HG02870 (cell line): ENCODE measurements at regions not wholly inside any gene's neighbourhood (a gene's known extent, or its start where the extent isn't known, plus 50 kb on each side); places are given as distances from the start of the nearest gene placed in this dataset.

Experiments
- ATAC-seq: cut with Tn5 transposase; IDR thresholded peaks from one replicate; pipeline ENCODE4 v1.9.1; 2021; ENCODE audit warnings: mild to moderate bottlenecking, moderate library complexity; ENCODE audit not compliant: unreplicated experiment

- ATAC-seq, result no peak
Measured at GRCh38 chr9:78595200-78595945, 298.4 kb downstream of the PSAT1 start.

GRCh38 chr9:78596346-78596745 lies 299.4 kb downstream of the PSAT1 start:
- ATAC-seq, result no peak

- no peak for ATAC-seq
Measured at GRCh38 chr9:78598120-78598519, 301.2 kb downstream of the PSAT1 start.

GRCh38 chr9:78599926-78600325 lies 303.0 kb downstream of the PSAT1 start:
- ATAC-seq, result no peak

GRCh38 chr9:78601957-78602565 lies 305.1 kb downstream of the PSAT1 start:
- peak; percentile 74 for ATAC-seq

DNA sequence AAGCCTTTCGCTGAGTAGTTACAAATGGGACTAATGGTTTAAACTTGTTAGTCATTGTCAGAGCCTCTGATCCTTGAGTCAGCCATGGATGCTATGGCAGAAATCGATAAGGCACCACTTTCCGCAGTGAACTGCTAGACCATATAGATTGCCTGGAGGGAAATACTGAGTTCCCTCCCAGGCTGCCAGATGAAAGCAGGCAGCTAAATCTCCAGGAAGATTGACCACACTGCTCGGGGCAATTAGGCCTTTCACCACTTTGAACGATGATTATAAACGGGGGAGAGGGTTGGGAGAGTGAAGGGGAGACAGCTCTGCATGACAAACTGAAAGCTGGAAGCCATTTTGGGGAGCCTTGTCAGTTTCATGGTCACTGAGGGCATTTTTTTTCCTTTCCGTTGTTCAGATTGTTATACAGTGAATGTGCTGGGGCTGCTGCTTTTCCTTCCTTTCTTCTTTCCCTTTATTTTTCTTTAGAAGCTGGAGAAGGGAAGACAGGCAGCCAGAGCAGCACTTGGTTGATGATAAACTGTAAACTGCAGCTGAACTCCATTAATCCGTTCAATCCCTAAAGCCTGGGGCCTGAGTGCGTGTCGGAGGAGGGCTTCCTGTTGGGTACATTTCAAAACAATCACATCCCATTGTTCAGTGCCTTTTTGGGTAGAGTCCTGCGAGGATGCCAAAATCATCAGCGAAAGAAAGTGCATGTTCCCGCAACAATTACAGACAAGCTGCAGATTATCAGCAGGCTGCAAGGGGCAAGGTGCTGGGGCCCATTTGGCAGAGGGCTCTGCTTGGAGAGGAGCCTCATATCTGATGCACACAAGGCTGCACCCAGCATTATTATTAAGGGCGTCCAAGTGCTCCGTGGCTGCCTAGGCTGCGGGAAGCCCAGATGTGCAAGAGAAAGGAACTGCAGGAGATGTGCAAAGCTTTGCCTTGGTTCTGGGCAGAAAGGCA lies 308.4 kb downstream of the PSAT1 start:
- no peak for ATAC-seq

DNA sequence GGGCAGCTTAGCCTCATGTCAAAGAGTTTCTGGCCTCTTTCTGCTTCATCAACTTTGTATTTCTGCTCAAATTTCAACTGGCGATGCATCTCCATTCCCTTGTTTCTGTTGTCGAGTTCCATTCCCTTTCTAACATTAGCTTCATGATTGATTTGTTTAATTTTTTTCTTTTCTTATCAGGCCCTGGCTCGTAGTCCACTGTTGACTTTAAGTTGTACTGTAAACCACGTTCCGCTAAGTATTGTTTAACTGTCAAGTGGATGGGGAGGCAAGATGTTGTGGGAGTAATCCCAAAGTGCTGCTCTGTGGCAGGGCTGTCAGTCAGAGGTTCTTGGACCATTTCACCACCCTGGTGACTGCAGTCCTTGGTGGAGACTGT lies 309.1 kb downstream of the PSAT1 start:
- no peak for ATAC-seq

GRCh38 chr9:78607853-78608252 lies 310.9 kb downstream of the PSAT1 start:
- no peak for ATAC-seq

DNA sequence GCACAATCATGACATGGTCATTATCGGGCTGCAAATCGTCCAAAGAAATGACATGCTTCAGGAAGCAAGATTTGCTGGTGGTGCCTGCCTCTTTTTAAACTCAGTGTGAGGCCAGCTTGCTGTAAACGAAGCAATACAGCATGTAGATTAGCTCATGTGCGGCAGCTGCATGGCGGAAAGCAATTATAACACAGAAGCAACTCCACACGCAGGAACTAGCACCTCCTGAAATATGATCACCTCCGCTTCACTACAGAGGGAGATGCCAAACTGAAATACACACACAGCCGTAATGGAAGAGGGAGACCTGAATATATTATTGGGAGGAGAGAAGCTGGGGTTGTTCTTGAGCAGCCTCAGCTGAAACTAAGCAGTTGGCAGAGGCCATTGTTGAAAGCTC lies 312.5 kb downstream of the PSAT1 start:
- no peak for ATAC-seq

- ATAC-seq, result no peak
Measured at GRCh38 chr9:78612091-78612490, 315.2 kb downstream of the PSAT1 start.

- no peak for ATAC-seq
Measured at GRCh38 chr9:78613006-78613405, 316.1 kb downstream of the PSAT1 start.

DNA sequence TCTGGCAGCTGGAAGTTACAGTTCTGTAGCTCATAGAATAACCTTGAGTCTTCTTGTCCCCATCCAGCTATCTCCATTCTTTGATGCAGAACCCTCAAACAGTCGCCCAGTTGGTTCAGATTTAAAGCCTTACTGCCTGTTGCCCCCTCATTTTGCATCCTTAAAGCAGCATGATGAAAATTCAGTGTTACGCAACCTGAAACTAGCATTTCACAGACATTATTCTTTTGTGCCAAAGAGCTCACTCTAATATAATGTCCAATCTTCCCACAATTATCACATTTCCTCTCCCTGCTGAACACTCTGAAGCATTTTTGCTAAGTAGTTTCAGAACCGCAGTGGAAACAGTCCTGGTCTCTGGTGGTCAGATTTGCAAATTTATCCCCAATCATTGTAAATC lies 318.0 kb downstream of the PSAT1 start:
- no peak for ATAC-seq

GRCh38 chr9:78615372-78615771 lies 318.4 kb downstream of the PSAT1 start:
- ATAC-seq, result no peak

DNA sequence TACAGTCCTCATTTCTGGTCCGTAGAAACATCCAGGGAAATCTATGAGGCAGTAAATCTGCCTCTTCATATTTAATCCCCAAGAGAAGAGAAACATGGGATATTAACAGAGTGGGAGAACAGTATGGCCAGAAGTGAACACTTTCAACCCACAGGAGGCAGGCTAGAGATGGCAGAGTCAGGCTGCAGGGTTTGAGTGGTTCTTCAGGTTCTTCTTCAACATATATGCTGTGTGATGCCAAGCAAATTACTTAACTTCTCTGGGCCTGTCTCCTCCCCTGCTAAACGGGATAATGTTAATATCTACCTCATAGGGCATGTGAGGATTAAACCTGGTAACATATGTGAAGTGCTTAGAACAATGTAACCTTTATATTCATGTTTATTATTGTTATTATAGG lies 321.8 kb downstream of the PSAT1 start:
- no peak for ATAC-seq

- ATAC-seq, result no peak
Measured at GRCh38 chr9:78620303-78620702, 323.4 kb downstream of the PSAT1 start.

- no peak for ATAC-seq
Measured at GRCh38 chr9:78620764-78621163, 323.8 kb downstream of the PSAT1 start.

DNA sequence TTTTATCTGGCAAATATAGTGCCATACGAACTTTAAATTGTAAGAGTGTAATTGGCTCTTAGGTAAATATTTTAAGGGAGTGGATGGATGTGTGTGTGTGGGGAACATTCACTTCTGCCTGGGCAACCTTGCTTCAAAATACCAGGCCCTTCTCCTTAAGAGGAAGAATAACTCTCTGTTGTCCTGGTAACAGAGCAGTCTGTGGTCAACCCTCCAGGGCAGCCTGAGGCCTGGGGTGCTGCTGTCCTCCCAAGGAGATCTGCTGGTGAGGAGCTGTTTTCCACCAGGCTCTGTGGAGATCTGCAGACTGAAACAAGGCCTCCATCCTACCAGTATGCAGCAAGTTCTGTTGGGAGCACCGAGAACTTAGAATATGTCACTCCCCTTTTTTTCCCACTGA lies 325.2 kb downstream of the PSAT1 start:
- no peak for ATAC-seq

- ATAC-seq, result no peak
Measured at GRCh38 chr9:78626971-78627370, 330.0 kb downstream of the PSAT1 start.

DNA sequence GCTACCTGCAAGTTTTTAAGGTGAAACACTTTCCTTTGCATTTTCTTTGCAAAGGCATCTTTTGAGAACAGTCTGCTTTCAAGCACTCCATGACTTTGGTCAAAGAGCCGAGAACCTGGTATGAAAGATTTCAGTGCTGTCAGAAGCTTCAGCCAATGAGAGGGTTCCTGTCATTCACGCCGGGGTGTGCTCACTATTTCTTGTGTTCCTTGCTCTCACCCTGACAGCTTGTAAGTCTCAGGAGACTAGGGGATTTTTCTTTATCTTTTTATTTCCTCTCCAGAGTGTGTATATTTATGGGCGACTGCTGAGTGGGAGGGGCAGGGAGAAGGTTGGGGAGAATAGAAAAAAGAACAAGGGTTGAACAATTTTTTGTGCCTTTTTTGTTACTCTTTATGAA lies 334.0 kb downstream of the PSAT1 start:
- ATAC-seq, result no peak

DNA sequence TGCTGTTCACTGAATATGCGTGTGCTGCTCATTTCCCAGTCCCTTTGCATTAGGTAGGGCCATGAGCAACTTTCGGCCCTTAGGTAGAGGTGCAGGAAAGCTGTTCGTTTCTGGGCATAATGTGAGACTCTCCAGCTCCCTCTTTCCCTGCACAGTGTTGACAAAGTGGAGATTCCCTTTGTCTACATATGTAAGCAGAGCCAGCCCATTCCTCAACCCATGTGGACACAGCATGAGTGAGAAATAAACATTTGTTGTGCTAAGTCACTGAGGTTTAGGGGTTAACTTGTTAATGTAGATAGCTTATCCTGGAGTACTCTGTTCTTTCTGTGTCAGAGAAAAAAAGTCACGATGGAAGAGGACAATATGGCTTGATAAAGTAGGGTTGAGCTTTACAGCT lies 343.8 kb downstream of the PSAT1 start:
- no peak for ATAC-seq

DNA sequence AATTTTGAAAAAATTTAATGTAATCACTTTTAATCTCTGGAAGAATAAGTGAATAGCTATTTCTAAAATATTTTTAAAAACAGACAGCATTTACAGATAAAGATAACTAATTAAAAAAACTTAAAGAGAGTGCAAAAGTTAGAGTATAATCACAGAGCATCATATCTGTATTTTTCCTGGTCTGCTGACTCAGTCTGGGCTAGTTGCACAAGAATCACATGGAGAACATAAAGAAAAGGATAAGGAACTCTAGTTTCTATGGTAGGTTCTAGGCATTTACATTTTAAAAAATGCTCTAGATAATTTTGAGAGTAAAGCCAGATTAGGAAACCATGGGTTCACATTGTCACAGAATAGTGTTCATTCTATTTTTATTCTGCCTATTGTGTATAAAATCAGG lies 347.4 kb downstream of the PSAT1 start:
- no peak for ATAC-seq

DNA sequence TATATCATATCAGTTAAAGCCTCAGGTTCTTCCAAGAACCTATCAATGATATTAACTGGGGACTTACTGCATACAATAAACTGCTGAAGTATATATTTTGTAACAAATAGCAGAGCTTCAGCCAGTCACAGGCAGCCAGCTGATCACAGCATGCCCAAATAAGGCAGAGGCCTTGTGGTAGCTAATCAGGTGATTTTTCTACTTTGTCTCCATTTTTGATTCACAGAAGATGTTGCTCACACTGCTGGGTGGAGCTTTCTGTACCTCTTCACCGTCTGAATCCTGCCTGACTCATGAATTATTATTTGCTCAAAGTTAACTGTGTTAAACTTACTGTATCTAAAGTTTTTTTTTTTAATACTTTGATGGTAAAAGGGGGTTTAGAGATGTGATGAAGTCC lies 357.4 kb downstream of the PSAT1 start:
- no peak for ATAC-seq
